Left lung (tissue), 4 donors: ENCODE measurements at regions not wholly inside any gene's neighbourhood (a gene's known extent, or its start where the extent isn't known, plus 50 kb on each side); places are given as distances from the start of the nearest gene placed in this dataset.

Experiments used
- ATAC-seq: fragments of 200-7000 bp; cut with Tn5 transposase; one replicate; pipeline ENCODE4 v1.9.1; 2020; ENCODE audit warnings: moderate library complexity
- DNase-seq, 4 donors: peaks; one replicate each; pipeline ENCODE4 v3.0.0-alpha.2; 2013 to 2020
- H3K27ac ChIP-seq, 2 donors: fragments of 200-600 bp; sonication (generic) in 1 of 2; one replicate each; pipeline versions ENCODE4 v1.5.0 to v1.8.0; 2020 to 2021
- H3K27me3 ChIP-seq, 2 donors: fragments of 200-600 bp; sonication (generic) in 1 of 2; one replicate each; pipeline versions ENCODE4 v1.5.0 to v1.8.0; 2020 to 2021
- H3K36me3 ChIP-seq, 2 donors: fragments of 200-600 bp; sonication (generic) in 1 of 2; one replicate each; pipeline versions ENCODE4 v1.5.0 to v1.8.0; 2020 to 2021
- H3K4me1 ChIP-seq, 2 donors: fragments of 200-600 bp; one replicate each; pipeline ENCODE4 v1.8.0; 2021
- H3K4me3 ChIP-seq, 2 donors: fragments of 200-600 bp; sonication (generic) in 1 of 2; one replicate each; pipeline versions ENCODE4 v1.5.0 to v1.8.0; 2020 to 2021; ENCODE audit warnings: mild to moderate bottlenecking in 1 of 2
- H3K9me3 ChIP-seq, 2 donors: fragments of 200-600 bp; sonication (generic) in 1 of 2; one replicate each; pipeline versions ENCODE4 v1.5.0 to v1.8.0; 2020 to 2021
- CTCF ChIP-seq, 2 donors: fragments of 200-600 bp; sonication (generic) in 1 of 2; IDR thresholded peaks; one replicate each; pipeline versions ENCODE4 v1.5.0 to v1.8.0; 2021; ENCODE audit warnings: antibody characterized with exemption in 2 of 2
- intact Hi-C, 2 donors: fragments of 100-400 bp; cut with DNase I; formaldehyde crosslinking; loops; one replicate each; pipeline versions ENCODE4 v1.11.2 to v1.14.2; 2022
- donor health status: DM: no; HTN: yes; CAD: no.
- donor health status: DM: no; HTN: no; CAD: no.

- Histone ChIP-seq H3K4me3 (no peak overlapping the region), H3K9me3 (no peaks in the 10 kb centered on the region), H3K36me3 (no peaks in the 10 kb centered on the region), H3K4me1 (no peaks in the 10 kb centered on the region), H3K27ac (no peak overlapping the region), H3K27me3 (no peaks in the 10 kb centered on the region)
- no peak for TF ChIP-seq CTCF (IDR thresholded peaks at IDR 0.05)
- ATAC-seq (no peak), DNase-seq (no peak)
- intact Hi-C loops: no loop called here
These were observed 344.9 kb downstream of the EFNA5 start for GRCh38 chr5:107325866-107326265.

DNA sequence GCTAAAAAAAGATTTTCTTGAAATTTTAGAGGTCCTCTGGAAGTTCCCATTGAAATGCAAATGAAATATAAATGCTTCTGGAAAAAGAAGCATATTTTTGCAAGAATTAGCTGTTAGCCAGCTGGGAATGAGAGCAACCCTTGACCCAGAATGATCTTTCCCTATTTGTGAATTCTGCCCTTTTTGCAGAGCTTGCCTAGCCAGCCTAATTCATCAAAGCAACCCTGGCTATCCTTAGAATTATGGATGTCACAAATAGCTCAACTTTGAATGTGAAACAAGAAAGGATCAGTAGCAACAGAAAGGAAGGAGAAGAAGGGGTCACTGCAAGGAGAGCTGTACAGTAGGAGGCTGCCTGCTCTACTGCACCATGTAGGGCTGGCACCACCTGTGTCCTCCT, 345.9 kb downstream of the EFNA5 start:
- Histone ChIP-seq H3K36me3 (no peaks in the 10 kb centered on the region), H3K27ac (no peak overlapping the region), H3K27me3 (no peaks in the 10 kb centered on the region), H3K4me1 (no peaks in the 10 kb centered on the region), H3K4me3 (no peak overlapping the region), H3K9me3 (no peaks in the 10 kb centered on the region)
- ATAC-seq: no peak
- intact Hi-C loops: no loop called here
- no peak for TF ChIP-seq CTCF (IDR thresholded peaks at IDR 0.05)
- DNase-seq: no peak

DNA sequence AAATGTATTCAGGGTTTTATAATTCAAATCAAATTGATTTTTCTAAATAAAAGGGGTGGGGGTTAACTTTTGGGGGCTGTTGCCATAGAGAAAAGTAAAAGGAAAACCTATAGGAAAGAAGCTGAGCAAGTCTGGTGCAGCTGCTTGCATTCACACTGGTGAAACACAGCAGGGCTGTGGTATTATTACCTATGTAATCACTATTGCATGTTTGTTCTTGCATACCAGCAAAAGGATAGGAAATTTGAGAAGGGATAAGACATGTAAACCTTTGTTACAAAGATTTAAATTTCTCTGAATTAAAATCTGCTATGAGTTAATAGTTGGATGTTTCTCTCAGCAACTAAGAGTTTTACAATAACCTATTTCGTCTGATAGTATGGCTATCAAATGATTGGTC, 346.7 kb downstream of the EFNA5 start:
- TF ChIP-seq CTCF (IDR thresholded peaks at IDR 0.05): no peak
- H3K4me1 ChIP-seq: no peaks in the 10 kb centered on the region
- ATAC-seq (no peak), DNase-seq (no peak)
- no peak overlapping the region for H3K4me3 ChIP-seq
- intact Hi-C loops: no loop called here
- H3K27me3 ChIP-seq: no peaks in the 10 kb centered on the region
- no peak overlapping the region for H3K27ac ChIP-seq
- H3K36me3 ChIP-seq: no peaks in the 10 kb centered on the region
- no peaks in the 10 kb centered on the region for H3K9me3 ChIP-seq

DNA sequence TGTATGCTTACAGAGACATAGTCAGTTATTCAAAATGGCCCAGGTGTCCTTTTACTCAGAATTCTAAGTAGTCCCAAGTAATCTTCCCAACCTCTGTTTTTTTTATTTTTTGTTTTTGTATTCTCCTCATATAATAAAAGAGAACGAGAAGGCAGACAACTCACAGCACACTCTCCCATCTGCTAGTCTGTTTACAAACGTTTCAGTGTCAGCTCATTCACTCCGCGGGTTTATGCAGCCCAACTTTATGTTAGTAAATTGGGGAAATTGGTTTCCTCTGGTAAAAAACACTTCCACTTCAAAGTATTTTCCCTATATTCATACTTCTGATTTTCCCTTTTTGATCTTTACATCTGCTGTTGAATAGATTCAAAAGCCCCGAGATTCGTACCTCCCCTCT, 347.2 kb downstream of the EFNA5 start:
- Histone ChIP-seq H3K4me1 (no peaks in the 10 kb centered on the region), H3K36me3 (no peaks in the 10 kb centered on the region), H3K27ac (no peak overlapping the region), H3K4me3 (no peak overlapping the region), H3K27me3 (no peaks in the 10 kb centered on the region), H3K9me3 (no peaks in the 10 kb centered on the region)
- DNase-seq: peak in 1 of 4 donors; percentile 36
- TF ChIP-seq CTCF (IDR thresholded peaks at IDR 0.05): no peak
- no peak for ATAC-seq
- intact Hi-C loops: no loop called here

DNA sequence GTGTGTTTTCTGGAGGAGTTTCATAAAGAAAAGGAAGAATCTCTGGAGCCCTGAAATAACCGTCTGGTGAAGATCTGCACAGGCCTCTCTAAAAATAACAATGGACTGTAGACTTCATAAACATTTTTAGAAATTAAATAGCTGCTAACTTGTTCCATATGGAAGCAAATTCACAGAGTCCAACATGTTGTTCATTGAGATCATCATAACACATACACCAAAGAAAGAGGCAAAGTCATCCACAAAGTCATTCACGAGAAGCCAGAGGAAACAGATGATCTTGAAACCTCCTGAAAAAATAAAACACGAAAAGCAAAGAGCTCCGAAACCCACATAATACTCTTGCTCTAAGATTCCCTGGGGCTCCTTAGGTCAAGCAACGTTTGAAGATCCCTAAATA, 347.8 kb downstream of the EFNA5 start:
- DNase-seq: peak in 2 of 4 donors; percentile 54 to 70
- intact Hi-C loops: no loop called here

More for the DNA sequence above, 347.8 kb downstream of the EFNA5 start:
- no peak overlapping the region for H3K27ac ChIP-seq
- H3K4me3 ChIP-seq: no peak overlapping the region
- no peaks in the 10 kb centered on the region for H3K9me3 ChIP-seq
- no peaks in the 10 kb centered on the region for H3K27me3 ChIP-seq
- TF ChIP-seq CTCF (IDR thresholded peaks at IDR 0.05): no peak
- H3K4me1 ChIP-seq: no peaks in the 10 kb centered on the region
- H3K36me3 ChIP-seq: no peaks in the 10 kb centered on the region
- ATAC-seq: no peak
